Mesodermal cell (in vitro differentiated cells): ENCODE measurements at regions not wholly inside any gene's neighbourhood (a gene's known extent, or its start where the extent isn't known, plus 50 kb on each side); places are given as distances from the start of the nearest gene placed in this dataset.

ENCODE experiments used
- H3K27ac ChIP-seq: 2 replicates; pipeline ENCODE4 v1.7.0; 2013; ENCODE audit warnings: mild to moderate bottlenecking, low read depth, low read length, moderate library complexity; ENCODE audit not compliant: severe bottlenecking
- H3K36me3 ChIP-seq: 2 replicates; pipeline ENCODE4 v1.7.1; 2013; ENCODE audit warnings: mild to moderate bottlenecking, low read length, moderate library complexity; ENCODE audit not compliant: control insufficient read depth, insufficient read depth
- H3K4me1 ChIP-seq: one replicate; pipeline ENCODE4 v1.7.1; 2013; ENCODE audit warnings: mild to moderate bottlenecking, low read length; ENCODE audit not compliant: insufficient read depth, control insufficient read depth, poor library complexity, severe bottlenecking
- H3K4me3 ChIP-seq: 2 replicates; pipeline ENCODE4 v1.7.0; 2013; ENCODE audit warnings: low read length, control low read depth, mild to moderate bottlenecking; ENCODE audit not compliant: insufficient read depth, poor library complexity, severe bottlenecking; ENCODE audit errors: extremely low read depth
- H3K9me3 ChIP-seq: 2 replicates; pipeline ENCODE4 v1.7.1; 2013; ENCODE audit warnings: mild to moderate bottlenecking, low read length, moderate library complexity; ENCODE audit not compliant: control insufficient read depth
- WGBS, 2 experiments: methylation state at CpG; one replicate each; pipeline ENCODE4 v1.1.5; 2013; ENCODE audit warnings: missing lambda C conversion rate in 2 of 2; ENCODE audit not compliant: insufficient coverage in 2 of 2; 5-methylcytosine and 5-hydroxymethylcytosine counted together

GRCh38 chr1:65698590-65698989, 94.1 kb upstream of the PDE4B start:
- H3K36me3 ChIP-seq = no peaks in the 10 kb centered on the region
- no peaks in the 10 kb centered on the region for H3K4me1 ChIP-seq
- 86 to 100% methylated on average over 1 of the region's 2 CpGs for WGBS, 2 experiments
- no peak overlapping the region for H3K27ac ChIP-seq
- H3K4me3 ChIP-seq = no peak overlapping the region
- no peaks in the 10 kb centered on the region for H3K9me3 ChIP-seq

GRCh38 chr1:65703853-65704252, 88.8 kb upstream of the PDE4B start:
- H3K4me1 ChIP-seq = no peaks in the 10 kb centered on the region
- H3K36me3 ChIP-seq = no peaks in the 10 kb centered on the region
- no peak overlapping the region for H3K27ac ChIP-seq
- H3K9me3 ChIP-seq = no peaks in the 10 kb centered on the region
- 95% methylated on average over 3 of the region's 4 CpGs; no CpG with 5 or more reads in 1 of the 2 experiments for WGBS, 2 experiments
- H3K4me3 ChIP-seq = no peak overlapping the region

- Histone ChIP-seq H3K4me1 (no peaks in the 10 kb centered on the region), H3K4me3 (no peak overlapping the region), H3K9me3 (no peaks in the 10 kb centered on the region), H3K36me3 (no peaks in the 10 kb centered on the region), H3K27ac (no peak overlapping the region)
- 100% methylated on average over 1 of the region's 2 CpGs; no CpG with 5 or more reads in 1 of the 2 experiments for WGBS, 2 experiments
Observed at GRCh38 chr1:65704318-65704717, 88.4 kb upstream of the PDE4B start.

- Histone ChIP-seq H3K36me3 (no peaks in the 10 kb centered on the region), H3K9me3 (no peaks in the 10 kb centered on the region), H3K27ac (no peak overlapping the region), H3K4me3 (no peak overlapping the region), H3K4me1 (no peaks in the 10 kb centered on the region)
- 82 to 97% methylated on average over 3 of the region's 3 CpGs for WGBS, 2 experiments
Observed at GRCh38 chr1:65717815-65718454, 74.8 kb upstream of the PDE4B start.

- H3K9me3 ChIP-seq = no peaks in the 10 kb centered on the region
- no peaks in the 10 kb centered on the region for H3K4me1 ChIP-seq
- 87 to 100% methylated on average over 2 to 3 of the region's 5 CpGs for WGBS, 2 experiments
- no peak overlapping the region for H3K4me3 ChIP-seq
- H3K36me3 ChIP-seq = no peaks in the 10 kb centered on the region
- H3K27ac ChIP-seq = no peak overlapping the region
Observed at GRCh38 chr1:65719391-65719790, 73.3 kb upstream of the PDE4B start.

GRCh38 chr1:65722461-65722860, 70.2 kb upstream of the PDE4B start:
- Histone ChIP-seq H3K9me3 (no peaks in the 10 kb centered on the region), H3K4me1 (no peaks in the 10 kb centered on the region), H3K36me3 (no peaks in the 10 kb centered on the region), H3K4me3 (no peak overlapping the region), H3K27ac (no peak overlapping the region)
- WGBS, 2 experiments = 92 to 93% methylated on average over 2 to 5 of the region's 5 CpGs

- Histone ChIP-seq H3K4me1 (no peaks in the 10 kb centered on the region), H3K4me3 (no peak overlapping the region), H3K9me3 (no peaks in the 10 kb centered on the region), H3K36me3 (no peaks in the 10 kb centered on the region), H3K27ac (no peak overlapping the region)
Observed at GRCh38 chr1:65724151-65724550, 68.5 kb upstream of the PDE4B start.

GRCh38 chr1:65725064-65725463, 67.6 kb upstream of the PDE4B start:
- Histone ChIP-seq H3K36me3 (no peaks in the 10 kb centered on the region), H3K27ac (no peak overlapping the region), H3K4me1 (no peaks in the 10 kb centered on the region), H3K4me3 (no peak overlapping the region), H3K9me3 (no peaks in the 10 kb centered on the region)
- 93 to 100% methylated on average over 1 to 3 of the region's 3 CpGs for WGBS, 2 experiments

- no peaks in the 10 kb centered on the region for H3K4me1 ChIP-seq
- H3K4me3 ChIP-seq = no peak overlapping the region
- H3K36me3 ChIP-seq = no peaks in the 10 kb centered on the region
- no peak overlapping the region for H3K27ac ChIP-seq
- 70 to 82% methylated on average over 3 to 4 of the region's 5 CpGs for WGBS, 2 experiments
- no peaks in the 10 kb centered on the region for H3K9me3 ChIP-seq
Observed at GRCh38 chr1:65728504-65728903, 64.2 kb upstream of the PDE4B start.

GRCh38 chr1:65729259-65729658, 63.4 kb upstream of the PDE4B start:
- 63% methylated on average over 2 of the region's 2 CpGs for whole genome bisulfite sequencing, 2 experiments
- H3K36me3 ChIP-seq = no peaks in the 10 kb centered on the region

GRCh38 chr1:65734979-65735378, 57.7 kb upstream of the PDE4B start:
- 87 to 95% methylated on average over 2 of the region's 2 CpGs for WGBS, 2 experiments
- Histone ChIP-seq H3K9me3 (no peaks in the 10 kb centered on the region), H3K27ac (no peak overlapping the region), H3K4me3 (no peak overlapping the region), H3K36me3 (no peaks in the 10 kb centered on the region), H3K4me1 (no peaks in the 10 kb centered on the region)

More at GRCh38 chr1:65729259-65729658, 63.4 kb upstream of the PDE4B start:
- no peak overlapping the region for H3K4me3 ChIP-seq
- H3K27ac ChIP-seq = no peak overlapping the region
- H3K9me3 ChIP-seq = no peaks in the 10 kb centered on the region
- no peaks in the 10 kb centered on the region for H3K4me1 ChIP-seq
